SK-N-SH (cell line): ENCODE measurements at regions not wholly inside any gene's neighbourhood (a gene's known extent, or its start where the extent isn't known, plus 50 kb on each side); places are given as distances from the start of the nearest gene placed in this dataset.
A peak's percentile ranks its signal among the peaks of the same experiment; 100 is the strongest.

Experiments
- CTCF ChIA-PET: fragments of 300-600, 350-600 bp; formaldehyde crosslinking; extraction: SDS; loops from one replicate; lab custom pipeline; 2021; lab: Yijun Ruan, JAX
- POLR2A ChIA-PET: fragments of 350-600 bp; sonication (Branson Sonifier 250); formaldehyde crosslinking; extraction: SDS; loops from one replicate; lab custom pipeline; 2020; ENCODE audit warnings: antibody characterized with exemption, inconsistent platforms; lab: Yijun Ruan, JAX
- DNase-seq: peaks from one replicate; pipeline ENCODE4 v3.0.0; 2012
- H2AFZ ChIP-seq: fragments of 200-600 bp; sonication (generic); 2 replicates; pipeline ENCODE4 v1.8.1; 2016; ENCODE audit warnings: antibody characterized with exemption, mild to moderate bottlenecking, low read depth
- H3F3A ChIP-seq: fragments of 200-600 bp; sonication (generic); replicated peaks from 2 replicates; pipeline ENCODE3; 2016; ENCODE audit warnings: antibody characterized with exemption, mild to moderate bottlenecking; ENCODE audit not compliant: insufficient read depth
- H3K27ac ChIP-seq, 2 experiments: fragments of 200-500 bp in 1 of 2; fragments of 200-600 bp in 1 of 2; sonication (Bioruptor generic) in 1 of 2; sonication (generic), shearing (Covaris generic) in 1 of 2; 2 replicates each; pipeline versions ENCODE4 v1.5.1 to v1.6.1; 2014 to 2016; ENCODE audit warnings: low read depth in 2 of 2, inconsistent platforms in 1 of 2, low read length in 1 of 2, mild to moderate bottlenecking in 1 of 2, mixed read lengths in 1 of 2
- H3K27me3 ChIP-seq: fragments of 200-600 bp; sonication (generic), shearing (Covaris generic); 2 replicates; pipeline ENCODE4 v1.6.1; 2016; ENCODE audit warnings: mixed run types; ENCODE audit not compliant: insufficient read depth
- H3K36me3 ChIP-seq, 2 experiments: fragments of 200-500 bp in 1 of 2; fragments of 200-600 bp in 1 of 2; sonication (Bioruptor generic) in 1 of 2; sonication (generic) in 1 of 2; replicated peaks in 1 of 2; 2 replicates each; pipeline versions ENCODE3 to v1.5.1; 2014 to 2016; ENCODE audit warnings: low read length in 1 of 2, mild to moderate bottlenecking in 1 of 2; ENCODE audit not compliant: insufficient read depth in 2 of 2, control insufficient read depth in 1 of 2
- H3K4me1 ChIP-seq, 2 experiments: fragments of 200-500 bp in 1 of 2; fragments of 200-600 bp in 1 of 2; sonication (Bioruptor generic) in 1 of 2; sonication (generic), shearing (Covaris generic) in 1 of 2; 2 replicates each; pipeline versions ENCODE4 v1.5.1 to v1.6.1; 2014 to 2016; ENCODE audit warnings: low read depth in 1 of 2, low read length in 1 of 2, mixed run types in 1 of 2; ENCODE audit not compliant: insufficient read depth in 2 of 2, control insufficient read depth in 1 of 2
- H3K4me2 ChIP-seq: fragments of 200-600 bp; sonication (generic), shearing (Covaris generic); 2 replicates; pipeline ENCODE4 v1.6.1; 2017; ENCODE audit warnings: mixed run types
- H3K4me3 ChIP-seq, 2 experiments: fragments of 200-500 bp in 1 of 2; fragments of 200-600 bp in 1 of 2; sonication (Bioruptor generic) in 1 of 2; sonication (generic), shearing (Covaris generic) in 1 of 2; 2 replicates each; pipeline versions ENCODE4 v1.5.1 to v1.8.1; 2014 to 2016; ENCODE audit warnings: low read depth in 2 of 2, inconsistent platforms in 1 of 2, low read length in 1 of 2, mild to moderate bottlenecking in 1 of 2, mixed read lengths in 1 of 2, moderate library complexity in 1 of 2
- H3K79me2 ChIP-seq: fragments of 200-600 bp; sonication (generic); 2 replicates; pipeline ENCODE4 v1.8.1; 2017; ENCODE audit warnings: mild to moderate bottlenecking; ENCODE audit not compliant: insufficient read depth
- H3K9ac ChIP-seq: fragments of 200-600 bp; sonication (generic); 2 replicates; pipeline ENCODE4 v1.6.1; 2017; ENCODE audit warnings: mixed run types
- H3K9me2 ChIP-seq: fragments of 200-600 bp; sonication (generic); 2 replicates; pipeline ENCODE4 v1.6.1; 2017; ENCODE audit warnings: mixed run types
- H3K9me3 ChIP-seq: fragments of 200-600 bp; sonication (generic); 2 replicates; pipeline ENCODE4 v1.6.1; 2017; ENCODE audit warnings: mixed run types, mild to moderate bottlenecking, moderate library complexity
- H4K20me1 ChIP-seq: fragments of 200-600 bp; sonication (generic); 2 replicates; pipeline ENCODE4 v1.6.1; 2017; ENCODE audit warnings: mild to moderate bottlenecking, mixed run types; ENCODE audit not compliant: insufficient read depth
- CHD2 ChIP-seq: fragments of 150-350 bp; IDR thresholded peaks from 2 replicates; pipeline ENCODE4 v1.6.1; 2018; ENCODE audit warnings: low read length; ENCODE audit not compliant: partially characterized antibody
- FOSL2 ChIP-seq: IDR thresholded peaks from 2 replicates; pipeline ENCODE4 v1.4.0; 2012; ENCODE audit warnings: low read depth, mild to moderate bottlenecking, moderate library complexity, borderline replicate concordance
- FOXM1 ChIP-seq: IDR thresholded peaks from 2 replicates; pipeline ENCODE4 v1.4.0; 2012; ENCODE audit warnings: low read depth, mild to moderate bottlenecking
- MXI1 ChIP-seq: IDR thresholded peaks from 2 replicates; pipeline ENCODE4 v1.6.1; 2012; ENCODE audit warnings: mild to moderate bottlenecking, low read depth, low read length, improper control_type of control experiment
- NFIC ChIP-seq: IDR thresholded peaks from 2 replicates; pipeline ENCODE4 v1.4.0; 2012; ENCODE audit warnings: borderline replicate concordance
- NRF1 ChIP-seq: IDR thresholded peaks from 2 replicates; pipeline ENCODE4 v1.6.1; 2012; ENCODE audit warnings: low read depth, mild to moderate bottlenecking, low read length
- POLR2AphosphoS5 ChIP-seq: IDR thresholded peaks from 2 replicates; pipeline ENCODE4 v1.6.1; 2012; ENCODE audit warnings: low read depth, low read length
- RCOR1 ChIP-seq: fragments of 150-350 bp; IDR thresholded peaks from 2 replicates; pipeline ENCODE4 v1.6.1; 2017; ENCODE audit warnings: antibody characterized with exemption, low read length
- SIN3A ChIP-seq: IDR thresholded peaks from 2 replicates; pipeline ENCODE4 v1.6.1; 2012; ENCODE audit warnings: low read depth, mild to moderate bottlenecking, low read length, moderate library complexity, borderline replicate concordance
- TAF1 ChIP-seq: IDR thresholded peaks from 2 replicates; pipeline ENCODE4 v1.6.1; 2012; ENCODE audit warnings: low read depth, mild to moderate bottlenecking, low read length, moderate library complexity, borderline replicate concordance
- WGBS: methylation state at CpG from one replicate; pipeline ENCODE4 v1.1.6; 2017; ENCODE audit warnings: low lambda C conversion rate; 5-methylcytosine and 5-hydroxymethylcytosine counted together
- TF ChIP-seq, protein P1 (sequence below): fragments of 200-600 bp; sonication (generic); IDR thresholded peaks from 2 replicates; pipeline ENCODE4 v1.6.1; 2017; ENCODE audit warnings: antibody characterized with exemption, mild to moderate bottlenecking, moderate library complexity
- TF ChIP-seq, protein P2 (sequence below): IDR thresholded peaks from 2 replicates; pipeline ENCODE4 v1.4.0; 2012; ENCODE audit warnings: low read depth
- TF ChIP-seq, protein P3 (sequence below): IDR thresholded peaks from 2 replicates; pipeline ENCODE4 v1.6.1; 2012; ENCODE audit warnings: mild to moderate bottlenecking, low read depth, low read length, moderate library complexity
- TF ChIP-seq, protein P4 (sequence below): IDR thresholded peaks from 2 replicates; pipeline ENCODE4 v1.4.0; 2012; ENCODE audit warnings: low read depth, borderline replicate concordance

DNA sequence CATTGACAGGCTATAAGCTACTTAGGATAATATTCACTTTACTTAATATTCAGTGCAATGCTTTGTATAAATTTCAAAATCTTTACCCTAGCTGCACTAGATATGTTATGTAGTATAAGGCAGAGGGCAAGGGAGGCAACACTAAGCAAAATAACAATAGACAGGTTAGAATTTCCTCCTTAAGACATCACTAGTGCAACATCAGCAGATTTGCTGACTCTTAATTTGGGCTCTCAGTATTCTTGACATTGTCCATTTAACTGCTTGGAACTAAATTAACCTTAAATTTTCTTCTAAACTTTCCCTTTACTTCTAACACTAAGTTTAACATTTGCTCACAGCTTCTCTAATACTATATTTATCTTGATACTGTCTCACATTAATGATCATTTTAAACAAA, 273.9 kb downstream of the DIO2 start (continued):
- TF ChIP-seq RCOR1 (no peak), FOXM1 (no peak), CHD2 (no peak), SIN3A (no peak)

DNA sequence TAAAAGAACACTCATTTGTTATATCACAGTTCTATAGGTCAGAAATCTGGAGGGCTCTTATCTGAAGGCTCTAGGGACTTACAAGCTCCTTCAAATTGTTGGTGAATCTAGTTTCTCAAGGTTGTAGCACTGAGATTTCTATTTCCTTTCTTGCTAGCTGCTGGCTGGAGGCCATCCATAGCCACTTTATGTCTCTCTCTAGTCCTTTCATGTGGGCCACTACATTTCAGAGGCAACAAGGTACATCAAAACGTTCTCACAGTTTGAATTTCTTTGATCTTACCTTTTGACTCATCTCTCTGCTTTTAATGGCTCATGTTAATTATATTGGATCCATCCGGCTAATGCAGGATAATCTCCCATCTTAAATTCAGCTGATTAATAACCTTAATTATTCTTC, 286.8 kb downstream of the DIO2 start:
- H3K4me1 ChIP-seq = no peaks in the 10 kb centered on the region
- no peak for DNase-seq
- H3K4me2 ChIP-seq = no peak overlapping the region
- H4K20me1 ChIP-seq = no peaks in the 10 kb centered on the region
- ChIA-PET POLR2A (no interaction called here), CTCF (no interaction called here)
- H3K27ac ChIP-seq = no peak overlapping the region
- no peak overlapping the region for H2AFZ ChIP-seq
- no peaks in the 10 kb centered on the region for H3K79me2 ChIP-seq
- H3K9me3 ChIP-seq = no peaks in the 10 kb centered on the region
- TF ChIP-seq, protein P1, sequence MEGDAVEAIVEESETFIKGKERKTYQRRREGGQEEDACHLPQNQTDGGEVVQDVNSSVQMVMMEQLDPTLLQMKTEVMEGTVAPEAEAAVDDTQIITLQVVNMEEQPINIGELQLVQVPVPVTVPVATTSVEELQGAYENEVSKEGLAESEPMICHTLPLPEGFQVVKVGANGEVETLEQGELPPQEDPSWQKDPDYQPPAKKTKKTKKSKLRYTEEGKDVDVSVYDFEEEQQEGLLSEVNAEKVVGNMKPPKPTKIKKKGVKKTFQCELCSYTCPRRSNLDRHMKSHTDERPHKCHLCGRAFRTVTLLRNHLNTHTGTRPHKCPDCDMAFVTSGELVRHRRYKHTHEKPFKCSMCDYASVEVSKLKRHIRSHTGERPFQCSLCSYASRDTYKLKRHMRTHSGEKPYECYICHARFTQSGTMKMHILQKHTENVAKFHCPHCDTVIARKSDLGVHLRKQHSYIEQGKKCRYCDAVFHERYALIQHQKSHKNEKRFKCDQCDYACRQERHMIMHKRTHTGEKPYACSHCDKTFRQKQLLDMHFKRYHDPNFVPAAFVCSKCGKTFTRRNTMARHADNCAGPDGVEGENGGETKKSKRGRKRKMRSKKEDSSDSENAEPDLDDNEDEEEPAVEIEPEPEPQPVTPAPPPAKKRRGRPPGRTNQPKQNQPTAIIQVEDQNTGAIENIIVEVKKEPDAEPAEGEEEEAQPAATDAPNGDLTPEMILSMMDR = no peak
- no peaks in the 10 kb centered on the region for H3K9me2 ChIP-seq
- H3F3A ChIP-seq = no peaks in the 10 kb centered on the region
- no peaks in the 10 kb centered on the region for H3K36me3 ChIP-seq
- WGBS = 3% methylated on average over 2 of the region's 2 CpGs
- H3K9ac ChIP-seq = no peak overlapping the region
- no peak overlapping the region for H3K4me3 ChIP-seq
- H3K27me3 ChIP-seq = no peaks in the 10 kb centered on the region

DNA sequence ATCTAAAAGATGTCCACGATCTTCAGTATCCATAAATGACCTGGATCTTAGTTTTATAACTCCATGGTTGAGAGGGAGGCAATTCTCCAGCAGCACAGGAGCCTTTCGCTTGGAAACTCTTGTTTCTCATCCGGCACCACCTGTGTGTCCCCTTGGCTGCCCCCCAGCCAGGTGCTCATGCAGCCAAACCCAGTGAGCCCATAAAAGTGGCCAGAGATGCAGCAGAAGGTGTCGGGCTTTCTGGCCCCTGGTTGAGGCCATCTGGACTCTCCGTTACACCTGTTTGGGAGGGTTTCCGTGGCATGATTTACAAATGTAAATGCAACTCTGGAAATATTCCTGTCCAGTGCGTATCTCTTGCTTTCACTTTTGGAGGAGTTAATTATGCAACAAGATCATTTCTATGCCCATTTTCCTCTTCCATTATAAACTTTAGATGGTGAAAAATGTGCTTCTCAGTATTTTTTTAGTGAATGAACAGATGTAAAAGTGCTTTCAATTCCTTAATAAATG, 291.1 kb downstream of the DIO2 start:
- no peaks in the 10 kb centered on the region for H3K79me2 ChIP-seq
- H2AFZ ChIP-seq = peak overlapping the region; percentile 34; the same call in 1 of the 2 replicates
- H4K20me1 ChIP-seq = no peaks in the 10 kb centered on the region
- POLR2A ChIA-PET = no interaction called here
- H3K36me3 ChIP-seq = no peaks in the 10 kb centered on the region
- DNase-seq = no peak
- no peak overlapping the region for H3K27ac ChIP-seq
- no peaks in the 10 kb centered on the region for H3K9me2 ChIP-seq
- peak overlapping the region; percentile 66 for H3K4me2 ChIP-seq
- H3K4me3 ChIP-seq = peak overlapping the region in 1 of 2 experiments; percentile 33; a peak in 1 of 4 replicates
- TF ChIP-seq, protein P2, sequence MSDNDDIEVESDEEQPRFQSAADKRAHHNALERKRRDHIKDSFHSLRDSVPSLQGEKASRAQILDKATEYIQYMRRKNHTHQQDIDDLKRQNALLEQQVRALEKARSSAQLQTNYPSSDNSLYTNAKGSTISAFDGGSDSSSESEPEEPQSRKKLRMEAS = no peak
- TF ChIP-seq FOXM1 = no peak
- TF ChIP-seq POLR2AphosphoS5 = no peak
- TF ChIP-seq, protein P3, sequence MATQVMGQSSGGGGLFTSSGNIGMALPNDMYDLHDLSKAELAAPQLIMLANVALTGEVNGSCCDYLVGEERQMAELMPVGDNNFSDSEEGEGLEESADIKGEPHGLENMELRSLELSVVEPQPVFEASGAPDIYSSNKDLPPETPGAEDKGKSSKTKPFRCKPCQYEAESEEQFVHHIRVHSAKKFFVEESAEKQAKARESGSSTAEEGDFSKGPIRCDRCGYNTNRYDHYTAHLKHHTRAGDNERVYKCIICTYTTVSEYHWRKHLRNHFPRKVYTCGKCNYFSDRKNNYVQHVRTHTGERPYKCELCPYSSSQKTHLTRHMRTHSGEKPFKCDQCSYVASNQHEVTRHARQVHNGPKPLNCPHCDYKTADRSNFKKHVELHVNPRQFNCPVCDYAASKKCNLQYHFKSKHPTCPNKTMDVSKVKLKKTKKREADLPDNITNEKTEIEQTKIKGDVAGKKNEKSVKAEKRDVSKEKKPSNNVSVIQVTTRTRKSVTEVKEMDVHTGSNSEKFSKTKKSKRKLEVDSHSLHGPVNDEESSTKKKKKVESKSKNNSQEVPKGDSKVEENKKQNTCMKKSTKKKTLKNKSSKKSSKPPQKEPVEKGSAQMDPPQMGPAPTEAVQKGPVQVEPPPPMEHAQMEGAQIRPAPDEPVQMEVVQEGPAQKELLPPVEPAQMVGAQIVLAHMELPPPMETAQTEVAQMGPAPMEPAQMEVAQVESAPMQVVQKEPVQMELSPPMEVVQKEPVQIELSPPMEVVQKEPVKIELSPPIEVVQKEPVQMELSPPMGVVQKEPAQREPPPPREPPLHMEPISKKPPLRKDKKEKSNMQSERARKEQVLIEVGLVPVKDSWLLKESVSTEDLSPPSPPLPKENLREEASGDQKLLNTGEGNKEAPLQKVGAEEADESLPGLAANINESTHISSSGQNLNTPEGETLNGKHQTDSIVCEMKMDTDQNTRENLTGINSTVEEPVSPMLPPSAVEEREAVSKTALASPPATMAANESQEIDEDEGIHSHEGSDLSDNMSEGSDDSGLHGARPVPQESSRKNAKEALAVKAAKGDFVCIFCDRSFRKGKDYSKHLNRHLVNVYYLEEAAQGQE = no peak
- TF ChIP-seq CHD2 = no peak
- TF ChIP-seq FOSL2 = no peak
- TF ChIP-seq SIN3A = no peak
- TF ChIP-seq TAF1 = no peak
- TF ChIP-seq, protein P4, sequence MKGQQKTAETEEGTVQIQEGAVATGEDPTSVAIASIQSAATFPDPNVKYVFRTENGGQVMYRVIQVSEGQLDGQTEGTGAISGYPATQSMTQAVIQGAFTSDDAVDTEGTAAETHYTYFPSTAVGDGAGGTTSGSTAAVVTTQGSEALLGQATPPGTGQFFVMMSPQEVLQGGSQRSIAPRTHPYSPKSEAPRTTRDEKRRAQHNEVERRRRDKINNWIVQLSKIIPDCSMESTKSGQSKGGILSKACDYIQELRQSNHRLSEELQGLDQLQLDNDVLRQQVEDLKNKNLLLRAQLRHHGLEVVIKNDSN = no peak
- no peak for TF ChIP-seq MXI1
- TF ChIP-seq NFIC = no peak
- TF ChIP-seq NRF1 = no peak
- H3K9ac ChIP-seq = no peak overlapping the region
- H3K9me3 ChIP-seq = no peaks in the 10 kb centered on the region
- CTCF ChIA-PET = no interaction called here
- no peaks in the 10 kb centered on the region for H3F3A ChIP-seq
- no peaks in the 10 kb centered on the region for H3K4me1 ChIP-seq
- WGBS = 6% methylated on average over 7 of the region's 7 CpGs
- no peaks in the 10 kb centered on the region for H3K27me3 ChIP-seq
